ENCODE measurements at regions not wholly inside any gene's neighbourhood (a gene's known extent, or its start where the extent isn't known, plus 50 kb on each side); places are given as distances from the start of the nearest gene placed in this dataset.

DNA sequence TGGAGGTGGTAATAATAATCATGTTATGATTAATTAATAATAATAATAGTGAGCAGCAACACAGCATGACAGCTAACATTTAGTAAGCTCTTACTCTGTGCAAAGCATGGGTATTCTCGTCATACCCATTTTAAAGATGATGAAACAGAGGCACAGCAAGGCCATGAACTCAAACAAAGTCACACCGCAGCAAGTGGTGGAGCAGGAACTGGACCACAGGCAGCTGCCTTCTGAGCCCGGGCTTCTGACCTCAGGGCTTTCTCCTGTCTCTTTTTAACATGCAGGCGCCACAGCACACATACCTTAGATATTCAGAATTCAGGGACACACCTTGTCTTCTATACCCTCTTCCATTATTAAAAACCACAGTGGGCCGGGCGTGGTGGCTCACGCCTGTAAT lies 50.7 kb upstream of the SPATA12 start:
- FAIRE-seq, result no peak
- no peak for DNase-seq (ENCODE audit: insufficient read length)
- TF ChIP-seq POLR2A (IDR thresholded peaks at IDR 0.05; ENCODE audit: low read depth, low read length) (no peak), TAF1 (IDR thresholded peaks at IDR 0.05; ENCODE audit: borderline replicate concordance, low read depth, low read length) (no peak), POLR2AphosphoS5 (IDR thresholded peaks at IDR 0.05; ENCODE audit: low read depth, low read length) (no peak)

DNA sequence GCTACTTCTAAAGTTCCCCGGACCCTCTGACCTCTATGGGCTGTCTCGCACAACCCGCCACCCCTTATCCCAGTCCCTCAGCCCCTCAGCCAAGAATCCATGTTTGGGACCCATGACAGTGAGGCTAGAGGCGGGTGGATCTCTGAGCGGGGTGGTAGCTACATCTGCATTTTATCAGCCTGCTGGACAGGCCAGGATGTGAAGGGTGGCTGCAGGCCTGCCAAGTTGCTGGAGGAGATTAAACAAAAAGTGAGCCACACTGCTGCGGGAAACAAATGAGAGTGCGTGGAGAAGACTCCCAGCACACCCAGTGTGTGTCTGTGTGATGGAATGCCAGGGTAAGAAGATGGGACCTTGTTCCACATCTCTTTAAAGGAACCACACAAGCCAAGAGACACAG lies 51.1 kb upstream of the SPATA12 start:
- FAIRE-seq (no peak), DNase-seq (ENCODE audit: insufficient read length) (no peak)
- TF ChIP-seq TAF1 (IDR thresholded peaks at IDR 0.05; ENCODE audit: borderline replicate concordance, low read depth, low read length) (no peak), POLR2AphosphoS5 (IDR thresholded peaks at IDR 0.05; ENCODE audit: low read depth, low read length) (no peak), POLR2A (IDR thresholded peaks at IDR 0.05; ENCODE audit: low read depth, low read length) (no peak)

DNA sequence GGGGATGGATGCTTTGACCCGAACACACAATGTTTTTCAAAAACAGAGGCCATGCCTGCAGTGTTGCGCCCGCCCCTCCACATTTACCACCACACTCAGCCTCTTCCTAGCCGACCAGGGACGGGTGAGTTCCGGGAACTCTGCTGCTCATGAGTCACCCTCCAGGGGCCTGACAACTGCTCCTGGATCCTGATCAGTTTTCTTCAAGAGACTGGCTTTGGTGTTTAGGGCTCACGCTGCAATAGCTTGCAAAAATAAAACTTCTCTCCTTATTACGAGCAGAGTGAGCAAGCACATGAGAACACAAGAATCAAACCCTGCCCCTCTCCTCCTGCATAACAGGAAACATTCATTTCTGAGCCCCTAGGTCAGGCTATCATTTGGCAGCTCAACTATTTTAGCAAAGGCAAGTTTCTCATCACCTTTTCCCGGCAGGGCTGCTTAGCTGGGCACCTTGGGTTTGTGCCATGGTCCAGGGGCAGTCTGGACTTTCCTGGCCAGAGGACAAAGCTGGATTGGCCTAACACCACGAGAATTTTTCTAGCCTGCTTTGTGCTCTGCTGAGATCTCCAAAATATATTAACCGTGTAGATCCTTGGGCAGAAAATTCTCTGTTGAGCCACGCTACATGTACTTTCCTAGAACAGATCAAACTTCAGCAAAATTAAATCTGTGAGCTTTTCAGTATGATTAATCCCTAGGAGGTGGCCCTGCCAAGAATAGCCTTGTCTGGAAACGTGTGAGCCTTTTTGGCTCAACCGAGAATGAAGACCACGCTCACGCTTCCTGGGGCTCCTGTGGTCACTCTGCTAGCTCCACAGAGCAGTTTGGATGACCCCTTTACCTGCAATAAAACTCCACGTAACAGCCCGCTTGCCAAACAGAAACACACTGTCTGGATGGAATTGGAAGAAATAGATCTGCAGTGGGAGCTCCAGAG lies 52.7 kb upstream of the SPATA12 start:
- FAIRE-seq, result no peak
- TF ChIP-seq TAF1 (IDR thresholded peaks at IDR 0.05; ENCODE audit: borderline replicate concordance, low read depth, low read length), result no peak
- TF ChIP-seq POLR2AphosphoS5 (IDR thresholded peaks at IDR 0.05; ENCODE audit: low read depth, low read length), result no peak
- TF ChIP-seq POLR2A (IDR thresholded peaks at IDR 0.05; ENCODE audit: low read depth, low read length), result no peak
- DNase-seq (ENCODE audit: insufficient read length), result no peak

DNA sequence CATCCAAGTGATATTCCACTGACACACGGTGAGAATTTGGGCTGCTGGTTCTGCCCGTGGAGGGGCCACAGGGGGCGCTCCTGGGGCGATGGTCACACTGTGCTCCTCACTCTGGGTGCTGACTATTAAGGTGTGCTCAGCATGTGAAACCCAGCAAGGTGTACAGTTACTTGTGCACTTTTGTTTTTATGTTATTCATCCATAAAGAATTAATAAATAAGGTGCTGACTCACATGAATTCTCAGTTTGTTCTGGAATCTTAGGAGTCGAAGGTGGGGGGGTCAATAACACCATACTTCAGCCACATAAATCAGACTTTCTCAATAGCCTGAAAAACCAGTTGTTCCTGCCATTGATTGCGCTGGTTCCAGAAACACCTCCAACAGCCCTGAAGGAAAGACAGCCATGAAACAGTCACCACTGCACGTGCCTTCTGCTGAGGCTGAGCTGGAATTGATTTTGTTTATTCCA lies 53.5 kb upstream of the SPATA12 start:
- DNase-seq (ENCODE audit: insufficient read length) (no peak), FAIRE-seq (no peak)
- TF ChIP-seq POLR2AphosphoS5 (IDR thresholded peaks at IDR 0.05; ENCODE audit: low read depth, low read length) (no peak), TAF1 (IDR thresholded peaks at IDR 0.05; ENCODE audit: borderline replicate concordance, low read depth, low read length) (no peak), POLR2A (IDR thresholded peaks at IDR 0.05; ENCODE audit: low read depth, low read length) (no peak)

DNA sequence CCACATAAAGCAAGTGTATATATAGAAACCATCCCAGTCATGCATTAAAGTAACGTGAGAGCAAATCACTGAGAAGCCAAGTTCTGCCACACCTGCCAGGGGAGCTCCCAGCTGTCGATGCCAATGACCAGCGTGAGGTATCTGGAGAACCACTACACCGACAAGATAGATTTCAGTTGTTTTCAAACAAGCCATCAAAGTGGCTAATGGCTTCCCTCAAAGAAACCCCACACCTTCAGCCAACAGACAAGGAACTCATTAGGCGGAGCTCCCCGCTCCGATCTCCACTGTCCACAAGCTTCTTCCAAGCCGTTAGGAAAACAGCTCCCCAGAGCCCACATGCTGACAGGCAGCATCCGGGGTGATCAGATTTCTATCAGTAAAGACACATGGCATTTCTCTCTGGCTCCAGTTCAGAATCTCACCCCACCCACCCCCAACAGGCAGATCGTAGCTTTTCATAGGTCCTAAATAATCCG lies 54.2 kb upstream of the SPATA12 start:
- FAIRE-seq (no peak), DNase-seq (ENCODE audit: insufficient read length) (no peak)
- no peak for TF ChIP-seq TAF1 (IDR thresholded peaks at IDR 0.05; ENCODE audit: borderline replicate concordance, low read depth, low read length)
- no peak for TF ChIP-seq POLR2A (IDR thresholded peaks at IDR 0.05; ENCODE audit: low read depth, low read length)
- TF ChIP-seq POLR2AphosphoS5 (IDR thresholded peaks at IDR 0.05; ENCODE audit: low read depth, low read length), result no peak

DNA sequence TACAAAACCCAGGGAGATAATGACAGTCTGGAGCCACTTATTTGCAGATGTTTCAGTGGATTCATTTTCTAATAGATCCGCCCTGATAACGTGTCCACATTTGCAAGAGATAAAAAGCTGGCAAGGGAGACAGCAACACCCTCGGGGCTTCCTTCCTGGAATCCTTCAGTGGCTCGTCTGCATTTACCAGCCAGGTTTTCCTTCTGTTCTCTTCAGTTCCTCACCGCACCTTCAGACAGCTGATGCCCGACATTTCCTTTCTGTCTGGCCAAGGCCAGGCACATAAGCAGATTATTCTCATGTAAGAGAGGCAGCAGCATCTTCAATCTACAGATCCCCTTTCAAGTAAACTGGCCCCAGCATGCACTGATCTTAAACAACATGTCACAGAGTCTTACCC lies 56.2 kb upstream of the SPATA12 start:
- no peak for DNase-seq (ENCODE audit: insufficient read length)

DNA sequence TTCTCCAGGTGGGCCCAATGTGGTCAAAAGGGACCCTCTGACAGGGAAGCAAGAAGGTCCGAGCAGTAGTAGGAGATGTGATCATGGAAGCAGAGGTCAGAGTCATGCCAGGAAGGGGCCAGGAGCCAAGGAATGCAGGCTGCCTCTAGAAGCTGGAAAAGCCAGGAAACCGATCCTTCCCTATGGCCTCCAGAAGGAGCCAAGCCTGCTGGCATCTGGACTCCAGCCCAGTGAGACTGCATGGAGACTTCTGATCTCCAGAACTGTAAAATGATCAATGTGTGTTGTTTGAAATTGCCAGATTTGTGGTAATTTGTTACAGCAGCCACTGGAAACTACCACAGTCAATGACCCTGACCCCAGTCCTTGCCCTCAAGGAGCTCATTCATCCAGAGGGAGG lies 56.8 kb upstream of the SPATA12 start:
- FAIRE-seq (no peak), DNase-seq (ENCODE audit: insufficient read length) (no peak)
- TF ChIP-seq POLR2A (IDR thresholded peaks at IDR 0.05; ENCODE audit: low read depth, low read length), result no peak
- TF ChIP-seq TAF1 (IDR thresholded peaks at IDR 0.05; ENCODE audit: borderline replicate concordance, low read depth, low read length), result no peak
- TF ChIP-seq POLR2AphosphoS5 (IDR thresholded peaks at IDR 0.05; ENCODE audit: low read depth, low read length), result no peak

More for the DNA sequence above, 56.2 kb upstream of the SPATA12 start:
- TF ChIP-seq TAF1 (IDR thresholded peaks at IDR 0.05; ENCODE audit: borderline replicate concordance, low read depth, low read length) (no peak), POLR2AphosphoS5 (IDR thresholded peaks at IDR 0.05; ENCODE audit: low read depth, low read length) (no peak), POLR2A (IDR thresholded peaks at IDR 0.05; ENCODE audit: low read depth, low read length) (no peak)
- FAIRE-seq, result no peak

DNA sequence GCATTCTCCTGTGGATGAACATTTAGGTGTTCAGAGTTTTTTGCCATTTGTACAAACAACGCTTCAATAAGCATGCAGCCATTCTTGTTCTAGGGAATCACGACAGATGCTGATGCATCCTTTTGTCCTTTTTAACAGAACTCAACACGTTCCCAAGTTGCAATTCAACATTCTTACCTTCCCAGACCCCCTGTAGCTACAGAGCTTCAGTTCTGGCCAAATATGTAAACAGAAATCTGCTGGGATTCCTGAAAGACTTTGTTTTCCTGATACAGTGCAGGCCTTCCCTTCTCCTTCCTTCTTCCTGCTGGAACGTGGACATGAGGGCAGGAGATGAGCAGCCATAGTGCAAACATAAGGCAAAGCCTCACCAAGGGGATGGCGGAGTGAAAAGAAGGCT lies 59.1 kb upstream of the SPATA12 start:
- FAIRE-seq, result no peak
- TF ChIP-seq POLR2AphosphoS5 (IDR thresholded peaks at IDR 0.05; ENCODE audit: low read depth, low read length) (no peak), TAF1 (IDR thresholded peaks at IDR 0.05; ENCODE audit: borderline replicate concordance, low read depth, low read length) (no peak), POLR2A (IDR thresholded peaks at IDR 0.05; ENCODE audit: low read depth, low read length) (no peak)
- DNase-seq (ENCODE audit: insufficient read length), result no peak

DNA sequence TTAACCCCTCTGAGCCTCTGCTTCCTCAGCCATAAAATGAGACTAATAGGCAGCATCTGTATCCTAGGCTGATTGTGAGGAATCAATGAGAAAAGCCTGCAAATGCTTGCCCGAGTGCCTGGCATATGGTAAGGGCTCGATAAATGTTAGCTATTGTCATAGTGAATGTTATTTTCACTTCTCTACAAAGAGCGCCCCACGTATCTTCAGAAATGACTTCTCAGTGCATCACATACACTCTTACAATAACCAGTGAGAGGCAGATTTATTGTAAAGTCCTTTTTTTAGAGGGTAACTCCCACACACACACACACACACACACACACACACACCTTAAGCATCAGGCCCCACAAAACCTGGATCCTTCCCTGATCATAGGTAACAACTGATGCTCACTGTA lies 60.5 kb upstream of the SPATA12 start:
- FAIRE-seq (no peak), DNase-seq (ENCODE audit: insufficient read length) (no peak)
- TF ChIP-seq POLR2AphosphoS5 (IDR thresholded peaks at IDR 0.05; ENCODE audit: low read depth, low read length), result no peak

DNA sequence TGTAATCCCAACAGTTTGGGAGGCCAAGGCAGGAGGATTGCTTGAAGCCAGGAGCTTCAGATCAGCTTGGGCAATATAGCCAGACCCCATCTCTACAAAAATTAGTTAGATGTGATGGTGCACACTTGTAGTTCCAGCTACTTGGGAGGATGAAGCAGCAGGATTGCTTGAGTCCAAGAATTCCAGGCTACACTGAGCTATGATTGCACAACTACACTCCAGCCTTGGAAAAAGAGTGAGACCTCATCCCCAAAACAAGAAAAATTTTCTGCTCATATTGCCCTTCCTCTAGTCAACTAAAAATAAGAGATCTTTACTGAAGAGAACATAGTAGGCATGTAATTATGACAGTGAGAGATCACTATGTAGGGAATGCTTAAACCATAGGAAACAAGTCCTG lies 60.9 kb upstream of the SPATA12 start:
- FAIRE-seq (no peak), DNase-seq (ENCODE audit: insufficient read length) (no peak)
- TF ChIP-seq TAF1 (IDR thresholded peaks at IDR 0.05; ENCODE audit: borderline replicate concordance, low read depth, low read length), result no peak
- TF ChIP-seq POLR2AphosphoS5 (IDR thresholded peaks at IDR 0.05; ENCODE audit: low read depth, low read length), result no peak
- TF ChIP-seq POLR2A (IDR thresholded peaks at IDR 0.05; ENCODE audit: low read depth, low read length), result no peak

DNA sequence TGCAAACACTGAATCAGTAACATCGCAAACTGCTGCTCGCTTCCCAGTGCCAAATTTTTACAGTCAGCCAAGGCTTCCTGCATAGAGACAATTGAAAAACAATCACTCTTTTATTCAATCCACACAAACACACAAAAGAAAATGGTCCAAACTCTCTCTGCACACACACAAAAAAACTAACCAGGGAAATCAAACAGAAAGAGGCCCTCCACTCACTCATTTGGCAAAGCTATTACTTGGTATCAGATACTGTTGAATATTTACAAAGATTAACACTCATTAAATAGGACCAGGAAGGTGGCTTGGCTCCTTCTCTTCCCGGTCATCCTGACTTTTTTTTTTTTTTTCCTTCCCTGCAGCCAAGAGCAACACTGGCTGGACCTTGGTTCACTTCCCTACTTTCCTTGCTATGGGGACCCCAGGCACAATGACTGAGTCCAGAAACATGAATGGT lies 62.4 kb upstream of the SPATA12 start:
- TF ChIP-seq POLR2A (IDR thresholded peaks at IDR 0.05; ENCODE audit: low read depth, low read length), result no peak
- TF ChIP-seq TAF1 (IDR thresholded peaks at IDR 0.05; ENCODE audit: borderline replicate concordance, low read depth, low read length), result no peak
- TF ChIP-seq POLR2AphosphoS5 (IDR thresholded peaks at IDR 0.05; ENCODE audit: low read depth, low read length), result no peak
- DNase-seq (ENCODE audit: insufficient read length) (no peak), FAIRE-seq (no peak)

DNA sequence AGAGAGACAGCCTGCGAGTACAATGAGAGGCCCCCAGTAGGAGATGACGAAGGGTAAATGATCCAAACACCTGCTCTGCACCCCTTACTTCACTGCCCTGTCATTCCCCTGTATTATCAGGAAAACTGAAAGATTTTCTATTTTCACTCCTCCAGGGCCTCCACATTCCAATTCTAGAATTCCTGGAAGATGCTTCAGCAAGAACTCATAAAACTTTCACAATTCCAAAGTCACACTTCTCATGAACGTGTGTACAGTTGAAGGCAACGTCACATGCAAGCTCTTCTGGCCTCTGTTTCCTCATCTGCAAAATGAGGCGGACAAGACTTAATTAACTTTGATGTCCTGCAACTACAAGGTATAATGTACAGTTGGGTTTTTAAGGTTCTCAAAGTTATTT lies 62.8 kb upstream of the SPATA12 start:
- TF ChIP-seq TAF1 (IDR thresholded peaks at IDR 0.05; ENCODE audit: borderline replicate concordance, low read depth, low read length), result no peak
- TF ChIP-seq POLR2AphosphoS5 (IDR thresholded peaks at IDR 0.05; ENCODE audit: low read depth, low read length), result no peak
- TF ChIP-seq POLR2A (IDR thresholded peaks at IDR 0.05; ENCODE audit: low read depth, low read length), result no peak
- FAIRE-seq, result no peak
- DNase-seq (ENCODE audit: insufficient read length), result no peak
